HG02852 (cell line): ENCODE measurements at regions not wholly inside any gene's neighbourhood (a gene's known extent, or its start where the extent isn't known, plus 50 kb on each side); places are given as distances from the start of the nearest gene placed in this dataset.
"Not testable (repeated sequence)": the region's sequence is repeated elsewhere in the genome, so short reads cannot be mapped to it uniquely, and the experiment has no call there.

Experiments
- ATAC-seq: cut with Tn5 transposase; IDR thresholded peaks from one replicate; pipeline ENCODE4 v1.9.1; 2021; ENCODE audit warnings: mild to moderate bottlenecking, moderate library complexity; ENCODE audit not compliant: unreplicated experiment

GRCh38 chr18:35770376-35771014 lies 189.0 kb downstream of the GALNT1 start:
- no peak for ATAC-seq

GRCh38 chr18:35771172-35771571 lies 189.6 kb downstream of the GALNT1 start:
- no peak for ATAC-seq

- ATAC-seq: no peak
These were observed 194.3 kb downstream of the GALNT1 start for GRCh38 chr18:35775887-35776286.

GRCh38 chr18:35776473-35776872 lies 194.9 kb downstream of the GALNT1 start:
- no peak for ATAC-seq

GRCh38 chr18:35777039-35777438 lies 195.4 kb upstream of the RMP24 start:
- ATAC-seq: no peak

GRCh38 chr18:35778850-35779627 lies 193.4 kb upstream of the RMP24 start:
- ATAC-seq: no peak

- no peak for ATAC-seq
These were observed 191.5 kb upstream of the RMP24 start for GRCh38 chr18:35780937-35781336.

GRCh38 chr18:35782926-35783325 lies 189.6 kb upstream of the RMP24 start:
- no peak for ATAC-seq

- no peak for ATAC-seq
These were observed 186.0 kb upstream of the RMP24 start for GRCh38 chr18:35786365-35787042.

- ATAC-seq: no peak
These were observed 182.9 kb upstream of the RMP24 start for GRCh38 chr18:35789543-35789942.

- no peak for ATAC-seq
These were observed 174.5 kb upstream of the RMP24 start for GRCh38 chr18:35797948-35798347.

- ATAC-seq: no peak
These were observed 168.9 kb upstream of the RMP24 start for GRCh38 chr18:35803551-35803950.

- no peak for ATAC-seq
These were observed 168.1 kb upstream of the RMP24 start for GRCh38 chr18:35804377-35804776.

GRCh38 chr18:35807811-35808335 lies 164.6 kb upstream of the RMP24 start:
- no peak for ATAC-seq

GRCh38 chr18:35808796-35809195 lies 163.7 kb upstream of the RMP24 start:
- ATAC-seq: no peak

GRCh38 chr18:35810520-35810919 lies 162.0 kb upstream of the RMP24 start:
- no peak for ATAC-seq

- ATAC-seq: no peak
These were observed 160.6 kb upstream of the RMP24 start for GRCh38 chr18:35811896-35812295.

GRCh38 chr18:35815011-35815410 lies 157.5 kb upstream of the RMP24 start:
- ATAC-seq: not testable (repeated sequence)

GRCh38 chr18:35816003-35816402 lies 156.5 kb upstream of the RMP24 start:
- no peak for ATAC-seq

- no peak for ATAC-seq
These were observed 154.7 kb upstream of the RMP24 start for GRCh38 chr18:35817604-35818352.

- no peak for ATAC-seq
These were observed 154.2 kb upstream of the RMP24 start for GRCh38 chr18:35818353-35818667.
